ENCODE measurements at regions not wholly inside any gene's neighbourhood (a gene's known extent, or its start where the extent isn't known, plus 50 kb on each side); places are given as distances from the start of the nearest gene placed in this dataset.

- TF ChIP-seq CTCF (tag by site-specific recombination; IDR thresholded peaks at IDR 0.05) (no peak), ATF2 (tag by site-specific recombination; IDR thresholded peaks at IDR 0.05; ENCODE audit: low read depth) (no peak), KLF10 (tag by site-specific recombination; IDR thresholded peaks at IDR 0.05) (no peak), ZNF133 (tag by site-specific recombination; IDR thresholded peaks at IDR 0.05) (no peak), ZNF239 (tag by site-specific recombination; IDR thresholded peaks at IDR 0.05) (no peak), ZNF518A (tag by site-specific recombination; conservative IDR thresholded peaks at IDR 0.05; ENCODE audit: low read depth) (no peak), ZNF324 (tag by site-specific recombination; IDR thresholded peaks at IDR 0.05) (no peak), ZNF140 (tag by site-specific recombination; IDR thresholded peaks at IDR 0.05) (no peak), ZNF274 (IDR thresholded peaks at IDR 0.05; ENCODE audit: low read length) (no peak), ZNF274 (tag by site-specific recombination; IDR thresholded peaks at IDR 0.05; ENCODE audit: borderline replicate concordance) (no peak)
Measured at GRCh38 chr20:24787621-24788020, 161.4 kb upstream of the CST7 start.
